ENCODE measurements at regions not wholly inside any gene's neighbourhood (a gene's known extent, or its start where the extent isn't known, plus 50 kb on each side); places are given as distances from the start of the nearest gene placed in this dataset.
A peak's percentile ranks its signal among the peaks of the same experiment; 100 is the strongest.

DNA sequence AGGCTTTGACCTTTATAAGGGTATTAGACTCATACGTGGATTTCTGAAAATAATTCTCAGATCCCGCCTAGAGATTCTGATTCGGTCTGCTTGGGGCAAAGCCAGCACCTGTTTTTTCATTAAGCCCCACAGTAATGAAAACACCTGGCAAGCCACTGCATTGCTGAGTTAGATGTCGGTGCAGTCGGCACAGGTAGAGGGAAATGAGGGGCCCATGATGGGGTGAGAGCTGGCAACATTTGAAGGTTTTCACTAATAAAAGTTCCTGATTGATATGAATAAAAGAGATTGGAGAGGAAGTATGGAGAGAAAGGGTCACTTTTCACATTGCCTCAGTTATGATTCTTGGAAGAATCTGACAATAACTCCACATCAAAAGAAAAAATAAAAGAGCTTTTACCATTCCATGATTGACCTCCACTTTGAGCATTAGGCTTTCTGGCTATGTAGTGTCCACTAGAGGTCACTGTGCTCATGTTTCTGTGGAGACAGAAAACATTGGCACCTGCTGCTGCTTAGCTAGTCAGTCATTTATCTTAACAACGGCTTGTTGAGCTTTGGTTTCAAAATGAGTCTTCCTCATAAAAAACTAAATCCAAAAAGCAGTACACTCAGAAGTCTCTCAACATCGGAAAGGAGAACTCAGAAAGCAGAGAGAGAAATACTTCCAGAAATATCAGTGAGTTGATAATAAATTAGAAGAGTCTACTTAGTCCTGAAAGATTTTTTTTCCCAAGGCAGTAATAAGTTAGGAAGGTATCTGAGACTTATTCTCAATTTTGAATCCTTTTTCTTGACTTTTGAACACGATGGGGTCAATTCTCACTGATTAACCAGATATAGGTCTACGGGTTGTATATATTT is 53.3 kb upstream of the KLHL31 start:
- TF ChIP-seq, protein P1, sequence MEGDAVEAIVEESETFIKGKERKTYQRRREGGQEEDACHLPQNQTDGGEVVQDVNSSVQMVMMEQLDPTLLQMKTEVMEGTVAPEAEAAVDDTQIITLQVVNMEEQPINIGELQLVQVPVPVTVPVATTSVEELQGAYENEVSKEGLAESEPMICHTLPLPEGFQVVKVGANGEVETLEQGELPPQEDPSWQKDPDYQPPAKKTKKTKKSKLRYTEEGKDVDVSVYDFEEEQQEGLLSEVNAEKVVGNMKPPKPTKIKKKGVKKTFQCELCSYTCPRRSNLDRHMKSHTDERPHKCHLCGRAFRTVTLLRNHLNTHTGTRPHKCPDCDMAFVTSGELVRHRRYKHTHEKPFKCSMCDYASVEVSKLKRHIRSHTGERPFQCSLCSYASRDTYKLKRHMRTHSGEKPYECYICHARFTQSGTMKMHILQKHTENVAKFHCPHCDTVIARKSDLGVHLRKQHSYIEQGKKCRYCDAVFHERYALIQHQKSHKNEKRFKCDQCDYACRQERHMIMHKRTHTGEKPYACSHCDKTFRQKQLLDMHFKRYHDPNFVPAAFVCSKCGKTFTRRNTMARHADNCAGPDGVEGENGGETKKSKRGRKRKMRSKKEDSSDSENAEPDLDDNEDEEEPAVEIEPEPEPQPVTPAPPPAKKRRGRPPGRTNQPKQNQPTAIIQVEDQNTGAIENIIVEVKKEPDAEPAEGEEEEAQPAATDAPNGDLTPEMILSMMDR (IDR thresholded peaks at IDR 0.05), result peak in 1 of 3 donors; percentile 8
- DNase-seq (ENCODE audit: low spot score) (no peak), ATAC-seq (ENCODE audit: low FRiP score) (peak; percentile 87)

DNA sequence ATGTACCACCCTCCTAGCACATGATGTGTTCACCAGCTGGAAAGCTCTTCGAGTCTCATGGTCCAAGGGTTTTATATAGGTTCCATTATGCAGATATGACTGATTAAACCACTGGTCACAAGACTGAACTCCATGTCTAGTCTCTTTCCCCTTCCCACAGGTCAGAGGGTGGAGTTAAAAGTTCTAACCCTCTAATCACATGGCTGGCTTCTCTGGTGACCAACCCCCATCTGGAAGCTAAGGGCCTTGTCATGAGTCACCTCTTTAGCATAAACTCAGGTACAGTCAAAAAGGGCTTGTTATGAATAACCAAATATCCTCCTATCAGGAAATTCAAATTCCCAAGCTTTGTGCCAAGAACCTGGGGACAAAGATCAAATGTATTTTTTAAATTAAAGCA is 52.0 kb upstream of the KLHL31 start:
- no peak for ATAC-seq (ENCODE audit: low FRiP score)
- no peak for DNase-seq (ENCODE audit: low spot score)
- TF ChIP-seq, protein P1 (IDR thresholded peaks at IDR 0.05), result no peak

DNA sequence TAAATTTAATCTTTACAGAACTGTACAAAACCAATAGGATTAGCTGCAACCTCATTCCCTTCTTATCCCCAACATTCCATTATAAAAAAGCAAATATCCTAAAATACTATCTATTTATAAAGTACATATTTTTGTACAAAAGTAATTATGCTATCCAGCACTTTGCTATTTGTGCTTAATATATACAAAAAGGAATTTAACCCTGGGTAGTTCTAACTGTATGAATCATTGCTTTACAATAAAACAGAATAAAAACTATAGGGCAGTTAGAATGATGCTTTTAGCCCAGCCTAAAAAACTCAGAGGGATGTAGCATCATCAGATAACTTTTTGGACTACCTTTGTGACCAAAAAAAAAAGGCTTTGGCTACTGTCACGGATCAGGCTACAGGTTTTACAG is 49.9 kb upstream of the KLHL31 start:
- ATAC-seq (ENCODE audit: low FRiP score) (no peak), DNase-seq (ENCODE audit: low spot score) (no peak)
- TF ChIP-seq, protein P1 (IDR thresholded peaks at IDR 0.05), result no peak

All from omental fat pad (tissue), 3 donors.